A549 (cell line): ENCODE measurements at regions not wholly inside any gene's neighbourhood (a gene's known extent, or its start where the extent isn't known, plus 50 kb on each side); places are given as distances from the start of the nearest gene placed in this dataset.

Experiments used
- ATAC-seq, 2 experiments: fragments of 200-7000 bp in 1 of 2; fragments of >200 bp in 1 of 2; cut with Nextera tagmentation in 1 of 2; cut with Tn5 transposase in 1 of 2; 3 replicates each; pipeline versions ENCODE4 v1.8.0 to v1.9.1; 2018 to 2020; ENCODE audit warnings: mild to moderate bottlenecking in 1 of 2, moderate library complexity in 1 of 2
- CTCF ChIA-PET: fragments of 300-600 bp; sonication (Branson Sonifier 250); formaldehyde crosslinking; extraction: SDS; loops from one replicate; lab custom pipeline; 2021; ENCODE audit warnings: antibody characterized with exemption, inconsistent platforms; lab: Yijun Ruan, JAX
- POLR2A ChIA-PET: fragments of 350-600 bp; formaldehyde crosslinking; extraction: SDS; loops from one replicate; lab custom pipeline; 2021; ENCODE audit warnings: antibody characterized with exemption, inconsistent platforms; lab: Yijun Ruan, JAX
- DNase-seq, 2 experiments: peaks; one replicate each; pipeline versions ENCODE4 v3.0.0 to v3.0.0-alpha.2; 2011 to 2016; ENCODE audit warnings: low read depth in 1 of 2, low spot score in 1 of 2
- FAIRE-seq: peaks from 2 replicates; lab custom pipeline; 2011; peaks lifted over from hg19 to GRCh38; lab: Jason Lieb, UNC
- H3K27ac ChIP-seq, 2 experiments: fragments of >200 bp; sonication (Bioruptor Twin); formaldehyde crosslinking; 3 replicates each; pipeline ENCODE4 v1.5.1; 2016 to 2017
- H3K4me1 ChIP-seq: fragments of >200 bp; sonication (Bioruptor Twin); formaldehyde crosslinking; 3 replicates; pipeline ENCODE4 v1.6.1; 2016
- H3K4me2 ChIP-seq: fragments of >200 bp; sonication (Bioruptor Twin); formaldehyde crosslinking; 3 replicates; pipeline ENCODE4 v1.6.1; 2016
- H3K4me3 ChIP-seq: fragments of >200 bp; sonication (Bioruptor Twin); formaldehyde crosslinking; 3 replicates; pipeline ENCODE4 v1.5.1; 2016
- H3K9me3 ChIP-seq: fragments of >200 bp; sonication (Bioruptor Twin); formaldehyde crosslinking; 3 replicates; pipeline ENCODE4 v1.6.1; 2016
- ATOH8 ChIP-seq: fragments of 250-450 bp; sonication (Bioruptor Pico); IDR thresholded peaks from 2 replicates; pipeline ENCODE4 v1.5.0; 2020; ENCODE audit warnings: low read depth, mild to moderate bottlenecking, moderate library complexity
- BCL3 ChIP-seq: fragments of >200 bp; sonication (Bioruptor Twin); formaldehyde crosslinking; IDR thresholded peaks from 3 replicates; pipeline ENCODE4 v1.6.1; 2016
- BHLHE40 ChIP-seq: IDR thresholded peaks from 2 replicates; pipeline ENCODE4 v1.6.1; 2012; ENCODE audit warnings: low read depth, low read length, inconsistent platforms
- CHD2 ChIP-seq: fragments of 150-350 bp; IDR thresholded peaks from 2 replicates; pipeline ENCODE4 v1.6.1; 2014; ENCODE audit warnings: low read length; ENCODE audit not compliant: partially characterized antibody
- CHD4 ChIP-seq: fragments of 200-600 bp; sonication (generic); IDR thresholded peaks from 2 replicates; pipeline ENCODE4 v1.6.1; 2016; ENCODE audit warnings: antibody characterized with exemption, mild to moderate bottlenecking, borderline replicate concordance
- EHMT2 ChIP-seq: fragments of 200-600 bp; sonication (generic); IDR thresholded peaks from 2 replicates; pipeline ENCODE4 v1.6.1; 2016; ENCODE audit warnings: antibody characterized with exemption, low read depth, mild to moderate bottlenecking, moderate library complexity
- FOSB ChIP-seq: fragments of 250-450 bp; sonication (Bioruptor Pico); IDR thresholded peaks from 2 replicates; pipeline ENCODE4 v1.5.0; 2020; ENCODE audit warnings: mild to moderate bottlenecking, moderate library complexity
- FOSL2 ChIP-seq, 2 experiments: fragments of 450-650 bp in 1 of 2; fragments of >200 bp in 1 of 2; sonication (Bioruptor Twin) in 1 of 2; formaldehyde crosslinking; IDR thresholded peaks; 2 replicates each; pipeline versions ENCODE4 v1.5.0 to v1.6.1; 2016 to 2020; ENCODE audit warnings: mild to moderate bottlenecking in 1 of 2, moderate library complexity in 1 of 2
- FOXS1 ChIP-seq: fragments of 250-450 bp; sonication (Bioruptor Pico); IDR thresholded peaks from 2 replicates; pipeline ENCODE4 v1.5.0; 2020; ENCODE audit warnings: mild to moderate bottlenecking, moderate library complexity
- HDAC2 ChIP-seq: fragments of 200-600 bp; sonication (generic); IDR thresholded peaks from 2 replicates; pipeline ENCODE4 v1.6.1; 2016
- MAFK ChIP-seq: fragments of 450-650 bp; IDR thresholded peaks from 2 replicates; pipeline ENCODE4 v1.6.1; 2014; ENCODE audit not compliant: partially characterized antibody
- MYC ChIP-seq: IDR thresholded peaks from 2 replicates; pipeline ENCODE4 v1.6.1; 2012; ENCODE audit warnings: mild to moderate bottlenecking, inconsistent platforms, low read length, improper control_type of control experiment, borderline replicate concordance
- NPAS2 ChIP-seq: fragments of 250-450 bp; sonication (Bioruptor Pico); IDR thresholded peaks from 2 replicates; pipeline ENCODE4 v1.8.0; 2022; ENCODE audit warnings: mild to moderate bottlenecking, moderate library complexity, borderline replicate concordance
- PBX3 ChIP-seq: IDR thresholded peaks from 2 replicates; pipeline ENCODE4 v1.6.1; 2012
- PHF8 ChIP-seq: fragments of 200-600 bp; sonication (generic); IDR thresholded peaks from 2 replicates; pipeline ENCODE4 v1.6.1; 2016; ENCODE audit warnings: low read depth, mild to moderate bottlenecking, antibody characterized with exemption, moderate library complexity, borderline replicate concordance
- POLR2AphosphoS2 ChIP-seq: conservative IDR thresholded peaks from 2 replicates; pipeline ENCODE4 v1.6.1; 2012; ENCODE audit warnings: low read length, improper control_type of control experiment, inconsistent platforms
- RAD21 ChIP-seq, 2 experiments: fragments of >200 bp in 1 of 2; sonication (Bioruptor Twin) in 1 of 2; formaldehyde crosslinking in 1 of 2; IDR thresholded peaks in 1 of 2; conservative IDR thresholded peaks in 1 of 2; 2 replicates in 1 of 2; 3 replicates in 1 of 2; pipeline ENCODE4 v1.6.1; 2012 to 2018; ENCODE audit warnings: inconsistent platforms in 1 of 2
- RARB ChIP-seq: fragments of 250-450 bp; sonication (Bioruptor Pico); IDR thresholded peaks from 2 replicates; pipeline ENCODE4 v1.8.0; 2021; ENCODE audit warnings: mild to moderate bottlenecking, moderate library complexity
- RCOR1 ChIP-seq: fragments of 150-350 bp; IDR thresholded peaks from 2 replicates; pipeline ENCODE4 v1.6.1; 2014; ENCODE audit warnings: antibody characterized with exemption, low read length, low read depth
- RNF2 ChIP-seq: fragments of 200-600 bp; sonication (generic); IDR thresholded peaks from 2 replicates; pipeline ENCODE4 v1.6.1; 2016; ENCODE audit warnings: low read depth, mild to moderate bottlenecking, antibody characterized with exemption, moderate library complexity, borderline replicate concordance
- TFCP2L1 ChIP-seq: fragments of 250-450 bp; sonication (Bioruptor Pico); IDR thresholded peaks from 2 replicates; pipeline ENCODE4 v1.5.0; 2021; ENCODE audit warnings: mild to moderate bottlenecking
- ZC3H11A ChIP-seq: fragments of 450-650 bp; IDR thresholded peaks from 2 replicates; pipeline ENCODE4 v1.6.1; 2014; ENCODE audit warnings: antibody characterized with exemption, mild to moderate bottlenecking
- ZSCAN20 ChIP-seq: fragments of 250-450 bp; sonication (Bioruptor Pico); IDR thresholded peaks from 2 replicates; pipeline ENCODE4 v1.8.0; 2022; ENCODE audit warnings: mild to moderate bottlenecking, moderate library complexity
- WGBS: methylation state at CpG from one replicate; pipeline ENCODE4 v1.1.6; 2017; ENCODE audit errors: missing lambda C conversion rate; 5-methylcytosine and 5-hydroxymethylcytosine counted together

GRCh38 chr9:87054999-87055686, 107.8 kb upstream of the GAS1 start:
- TF ChIP-seq CHD2, result no peak
- no peak for TF ChIP-seq MAFK
- no peak for TF ChIP-seq TFCP2L1 (CRISPR knock-in tag)
- no peak for TF ChIP-seq ZC3H11A
- TF ChIP-seq ZSCAN20 (CRISPR knock-in tag), result no peak
- no peak for TF ChIP-seq HDAC2
- TF ChIP-seq MYC, result no peak
- TF ChIP-seq FOXS1 (CRISPR knock-in tag), result no peak
- TF ChIP-seq POLR2AphosphoS2, result no peak
- CTCF ChIA-PET, result no interaction called here
- no peaks in the 10 kb centered on the region for H3K9me3 ChIP-seq
- FAIRE-seq (no peak), DNase-seq (no peak), ATAC-seq (no peak)
- no peak overlapping the region for H3K27ac ChIP-seq
- 0% methylated on average over 2 of the region's 2 CpGs for WGBS
- H3K4me3 ChIP-seq, result no peak overlapping the region
- no peaks in the 10 kb centered on the region for H3K4me1 ChIP-seq
- POLR2A ChIA-PET, result no interaction called here
- H3K4me2 ChIP-seq, result no peak overlapping the region

GRCh38 chr9:87059772-87060171, 112.5 kb upstream of the GAS1 start:
- Histone ChIP-seq H3K4me1 (no peaks in the 10 kb centered on the region), H3K4me3 (no peak overlapping the region), H3K9me3 (no peaks in the 10 kb centered on the region), H3K27ac (no peak overlapping the region), H3K4me2 (no peak overlapping the region)
- FAIRE-seq (no peak), ATAC-seq (no peak), DNase-seq (no peak)
- CTCF ChIA-PET, result no interaction called here
- TF ChIP-seq PBX3 (no peak), PHF8 (no peak), HDAC2 (no peak), EHMT2 (no peak), NPAS2 (CRISPR knock-in tag) (no peak)
- 5% methylated on average over 2 of the region's 2 CpGs for WGBS
- POLR2A ChIA-PET, result no interaction called here

GRCh38 chr9:87062746-87063145, 115.4 kb upstream of the GAS1 start:
- POLR2A ChIA-PET, result no interaction called here

GRCh38 chr9:87063246-87063645, 115.9 kb upstream of the GAS1 start:
- no peak for FAIRE-seq

More at GRCh38 chr9:87062746-87063145, 115.4 kb upstream of the GAS1 start:
- no peak for ATAC-seq
- Histone ChIP-seq H3K4me1 (no peaks in the 10 kb centered on the region), H3K27ac (no peak overlapping the region), H3K4me2 (no peak overlapping the region), H3K9me3 (no peaks in the 10 kb centered on the region), H3K4me3 (no peak overlapping the region)
- no peak for DNase-seq
- CTCF ChIA-PET, result no interaction called here
- TF ChIP-seq RAD21 (conservative IDR thresholded peaks at IDR 0.05 in 1 of 2, IDR thresholded peaks at IDR 0.05 in 1 of 2) (no peak), BHLHE40 (no peak), ZC3H11A (peak; percentile 8; the same call in 1 of the 2 replicates)
- no peak for FAIRE-seq

GRCh38 chr9:87063871-87064270, 116.6 kb upstream of the GAS1 start:
- no peaks in the 10 kb centered on the region for H3K9me3 ChIP-seq
- POLR2A ChIA-PET, result no interaction called here
- DNase-seq (no peak), FAIRE-seq (no peak), ATAC-seq (no peak)
- H3K4me3 ChIP-seq, result no peak overlapping the region
- no peak overlapping the region for H3K27ac ChIP-seq
- H3K4me1 ChIP-seq, result no peaks in the 10 kb centered on the region
- H3K4me2 ChIP-seq, result no peak overlapping the region
- CTCF ChIA-PET, result no interaction called here
- WGBS, result 0% methylated on average over 1 of the region's 1 CpG
- TF ChIP-seq BHLHE40 (no peak), ATOH8 (CRISPR knock-in tag) (no peak), RARB (CRISPR knock-in tag) (no peak), MYC (no peak), FOSB (CRISPR knock-in tag) (no peak), BCL3 (no peak), POLR2AphosphoS2 (no peak), FOSL2 (IDR thresholded peaks at IDR 0.05) (no peak), FOSL2 (CRISPR knock-in tag; IDR thresholded peaks at IDR 0.05) (no peak), RCOR1 (no peak), CHD4 (no peak)

More at GRCh38 chr9:87063246-87063645, 115.9 kb upstream of the GAS1 start:
- 42% methylated on average over 3 of the region's 3 CpGs for WGBS
- CTCF ChIA-PET, result no interaction called here
- TF ChIP-seq MAFK (no peak), RNF2 (no peak)
- Histone ChIP-seq H3K4me3 (no peak overlapping the region), H3K4me2 (no peak overlapping the region), H3K4me1 (no peaks in the 10 kb centered on the region), H3K9me3 (no peaks in the 10 kb centered on the region), H3K27ac (no peak overlapping the region)
- POLR2A ChIA-PET, result no interaction called here
- ATAC-seq (no peak), DNase-seq (no peak)
